Ishikawa (cell line): ENCODE measurements at regions not wholly inside any gene's neighbourhood (a gene's known extent, or its start where the extent isn't known, plus 50 kb on each side); places are given as distances from the start of the nearest gene placed in this dataset.

ENCODE experiments used
- CEBPB ChIP-seq: IDR thresholded peaks from 2 replicates; pipeline ENCODE4 v1.6.1; 2012
- CREB1 ChIP-seq: IDR thresholded peaks from 2 replicates; pipeline ENCODE4 v1.6.1; 2012; ENCODE audit warnings: low read depth
- EGR1 ChIP-seq: IDR thresholded peaks from 2 replicates; pipeline ENCODE4 v1.6.1; 2012
- EP300 ChIP-seq: IDR thresholded peaks from 2 replicates; pipeline ENCODE4 v1.6.1; 2012; ENCODE audit warnings: borderline replicate concordance
- FOXM1 ChIP-seq: IDR thresholded peaks from 2 replicates; pipeline ENCODE4 v1.6.1; 2012; ENCODE audit warnings: low read depth, borderline replicate concordance
- NFIC ChIP-seq: IDR thresholded peaks from 2 replicates; pipeline ENCODE4 v1.6.1; 2012
- RAD21 ChIP-seq: IDR thresholded peaks from 2 replicates; pipeline ENCODE4 v1.6.1; 2012; ENCODE audit warnings: low read depth
- TAF1 ChIP-seq: IDR thresholded peaks from 2 replicates; pipeline ENCODE4 v1.6.1; 2012; ENCODE audit warnings: low read depth, mild to moderate bottlenecking
- TCF12 ChIP-seq: IDR thresholded peaks from 2 replicates; pipeline ENCODE4 v1.6.1; 2012; ENCODE audit warnings: low read depth
- TEAD4 ChIP-seq: IDR thresholded peaks from 2 replicates; pipeline ENCODE4 v1.6.1; 2012
- YY1 ChIP-seq: IDR thresholded peaks from 2 replicates; pipeline ENCODE4 v1.6.1; 2012; ENCODE audit warnings: low read depth
- ZBTB7A ChIP-seq: IDR thresholded peaks from 2 replicates; pipeline ENCODE4 v1.6.1; 2012; ENCODE audit warnings: low read depth
- TF ChIP-seq, protein P1 (sequence below): IDR thresholded peaks from 2 replicates; pipeline ENCODE4 v1.6.1; 2012; ENCODE audit warnings: low read depth, mild to moderate bottlenecking
- TF ChIP-seq, protein P2 (sequence below): IDR thresholded peaks from 2 replicates; pipeline ENCODE4 v1.6.1; 2012
- TF ChIP-seq, protein P3 (sequence below): IDR thresholded peaks from 2 replicates; pipeline ENCODE4 v1.6.1; 2012

DNA sequence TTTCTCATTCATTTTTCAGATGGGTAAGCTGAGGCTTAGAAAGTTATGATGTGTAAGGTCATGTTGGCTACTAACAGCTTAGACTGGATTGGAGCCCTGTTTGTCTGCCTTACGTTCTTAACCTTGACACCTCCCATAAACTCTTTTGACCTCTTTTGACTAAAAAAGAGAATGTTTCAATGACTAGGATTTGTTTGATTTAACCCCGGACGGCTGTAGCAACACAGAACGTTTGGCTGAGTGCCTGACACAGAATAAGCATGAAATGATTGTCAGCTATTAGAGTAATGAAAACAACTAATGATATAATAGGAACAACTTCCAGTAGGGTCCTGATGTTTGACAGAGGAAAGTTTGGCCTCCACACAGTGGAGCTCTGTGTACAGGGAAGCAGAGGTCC lies 83.3 kb upstream of the PDZD8 start:
- TF ChIP-seq TEAD4, result no peak
- no peak for TF ChIP-seq CEBPB
- no peak for TF ChIP-seq CREB1
- no peak for TF ChIP-seq ZBTB7A
- no peak for TF ChIP-seq FOXM1
- TF ChIP-seq TAF1, result no peak

DNA sequence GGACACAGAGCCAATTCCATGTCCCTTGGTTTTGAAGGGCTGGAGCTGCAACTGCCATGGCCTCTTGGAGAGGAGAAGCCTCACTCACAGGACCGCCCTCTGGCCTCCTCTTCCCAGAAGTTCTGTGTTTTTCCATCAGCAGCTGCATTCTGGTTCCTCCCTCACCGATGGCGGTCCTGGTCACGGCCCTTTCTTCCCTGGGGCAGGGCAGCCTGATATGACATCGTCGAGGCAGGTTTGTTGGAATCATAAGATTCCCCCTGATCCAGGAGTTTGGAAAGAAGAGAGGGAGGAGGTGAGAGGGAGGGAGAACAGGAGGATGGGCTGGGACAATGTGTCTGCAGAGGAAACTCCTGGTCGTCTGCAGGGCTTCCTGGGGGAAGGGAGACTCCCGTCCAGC lies 82.7 kb upstream of the PDZD8 start:
- TF ChIP-seq CREB1 (no peak), TCF12 (no peak), NFIC (no peak), FOXM1 (no peak), CEBPB (no peak), TAF1 (no peak), ZBTB7A (no peak)
- TF ChIP-seq, protein P1, sequence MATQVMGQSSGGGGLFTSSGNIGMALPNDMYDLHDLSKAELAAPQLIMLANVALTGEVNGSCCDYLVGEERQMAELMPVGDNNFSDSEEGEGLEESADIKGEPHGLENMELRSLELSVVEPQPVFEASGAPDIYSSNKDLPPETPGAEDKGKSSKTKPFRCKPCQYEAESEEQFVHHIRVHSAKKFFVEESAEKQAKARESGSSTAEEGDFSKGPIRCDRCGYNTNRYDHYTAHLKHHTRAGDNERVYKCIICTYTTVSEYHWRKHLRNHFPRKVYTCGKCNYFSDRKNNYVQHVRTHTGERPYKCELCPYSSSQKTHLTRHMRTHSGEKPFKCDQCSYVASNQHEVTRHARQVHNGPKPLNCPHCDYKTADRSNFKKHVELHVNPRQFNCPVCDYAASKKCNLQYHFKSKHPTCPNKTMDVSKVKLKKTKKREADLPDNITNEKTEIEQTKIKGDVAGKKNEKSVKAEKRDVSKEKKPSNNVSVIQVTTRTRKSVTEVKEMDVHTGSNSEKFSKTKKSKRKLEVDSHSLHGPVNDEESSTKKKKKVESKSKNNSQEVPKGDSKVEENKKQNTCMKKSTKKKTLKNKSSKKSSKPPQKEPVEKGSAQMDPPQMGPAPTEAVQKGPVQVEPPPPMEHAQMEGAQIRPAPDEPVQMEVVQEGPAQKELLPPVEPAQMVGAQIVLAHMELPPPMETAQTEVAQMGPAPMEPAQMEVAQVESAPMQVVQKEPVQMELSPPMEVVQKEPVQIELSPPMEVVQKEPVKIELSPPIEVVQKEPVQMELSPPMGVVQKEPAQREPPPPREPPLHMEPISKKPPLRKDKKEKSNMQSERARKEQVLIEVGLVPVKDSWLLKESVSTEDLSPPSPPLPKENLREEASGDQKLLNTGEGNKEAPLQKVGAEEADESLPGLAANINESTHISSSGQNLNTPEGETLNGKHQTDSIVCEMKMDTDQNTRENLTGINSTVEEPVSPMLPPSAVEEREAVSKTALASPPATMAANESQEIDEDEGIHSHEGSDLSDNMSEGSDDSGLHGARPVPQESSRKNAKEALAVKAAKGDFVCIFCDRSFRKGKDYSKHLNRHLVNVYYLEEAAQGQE, result no peak
- TF ChIP-seq, protein P2, sequence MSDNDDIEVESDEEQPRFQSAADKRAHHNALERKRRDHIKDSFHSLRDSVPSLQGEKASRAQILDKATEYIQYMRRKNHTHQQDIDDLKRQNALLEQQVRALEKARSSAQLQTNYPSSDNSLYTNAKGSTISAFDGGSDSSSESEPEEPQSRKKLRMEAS, result no peak

DNA sequence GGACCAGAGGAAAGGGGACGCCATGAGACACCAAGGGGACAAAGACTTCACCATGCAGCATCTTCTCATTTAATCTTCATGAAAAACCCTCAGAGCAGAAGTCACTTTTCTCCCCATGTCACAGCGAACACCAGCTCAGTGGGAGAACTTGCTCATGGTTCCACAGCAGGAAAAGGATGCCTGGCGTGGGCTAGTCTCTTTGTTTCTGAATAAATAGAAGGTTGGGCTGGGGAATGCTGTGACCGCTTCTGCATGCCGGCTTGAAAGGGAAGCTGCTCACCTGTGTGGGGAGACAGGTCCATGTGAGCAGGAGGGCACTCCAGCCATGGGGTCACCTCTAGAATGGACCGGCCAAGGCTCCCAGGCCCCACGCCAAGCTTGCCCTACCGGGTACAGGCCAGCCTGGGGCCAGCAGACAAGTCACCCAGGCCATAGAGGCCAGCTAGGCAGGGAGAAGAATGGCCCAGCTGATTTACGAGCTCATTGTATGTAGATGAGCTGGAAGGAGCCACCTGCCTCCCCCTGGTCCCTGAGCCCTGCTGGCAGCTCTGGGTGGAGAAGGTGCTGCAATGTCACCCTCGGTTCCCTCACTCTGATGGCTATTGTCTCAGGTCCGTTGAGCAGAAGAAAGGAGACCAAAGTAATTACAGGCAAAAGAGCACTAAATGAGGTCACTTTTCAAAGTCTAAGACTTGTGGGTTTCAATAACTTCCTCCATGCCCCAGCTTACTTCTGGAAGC lies 82.0 kb upstream of the PDZD8 start:
- TF ChIP-seq NFIC (peak; percentile 62), EP300 (peak; percentile 76), YY1 (0 out of 2 replicates have a peak, but pooled peaks have one; percentile 28), FOXM1 (no peak), RAD21 (no peak), TCF12 (peak; percentile 75), CEBPB (0 out of 2 replicates have a peak, but pooled peaks have one; percentile 37)
- TF ChIP-seq, protein P3, sequence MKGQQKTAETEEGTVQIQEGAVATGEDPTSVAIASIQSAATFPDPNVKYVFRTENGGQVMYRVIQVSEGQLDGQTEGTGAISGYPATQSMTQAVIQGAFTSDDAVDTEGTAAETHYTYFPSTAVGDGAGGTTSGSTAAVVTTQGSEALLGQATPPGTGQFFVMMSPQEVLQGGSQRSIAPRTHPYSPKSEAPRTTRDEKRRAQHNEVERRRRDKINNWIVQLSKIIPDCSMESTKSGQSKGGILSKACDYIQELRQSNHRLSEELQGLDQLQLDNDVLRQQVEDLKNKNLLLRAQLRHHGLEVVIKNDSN, result peak; percentile 14; the same call in 1 of the 2 replicates
- TF ChIP-seq, protein P2, result peak; percentile 61

DNA sequence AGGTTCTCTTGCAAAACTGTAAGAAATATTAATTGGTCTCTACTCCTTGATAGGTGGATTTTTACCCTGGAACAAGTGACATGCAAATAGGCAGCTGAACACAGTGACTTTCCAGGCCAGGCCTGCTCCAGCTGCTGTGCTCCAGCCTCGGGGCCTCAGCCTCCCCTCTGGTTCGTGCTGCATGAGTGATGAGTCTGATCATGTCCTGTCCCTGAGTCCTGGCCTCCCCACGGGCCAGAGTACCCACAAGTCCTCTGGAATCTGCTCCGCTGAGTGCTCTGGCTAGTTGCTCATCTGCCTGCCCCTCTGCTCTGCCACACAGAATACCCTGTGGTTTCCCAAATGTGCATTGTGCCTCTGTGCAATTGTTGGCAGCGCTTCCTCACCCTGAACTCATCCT lies 80.1 kb upstream of the PDZD8 start:
- TF ChIP-seq, protein P2, result no peak
- TF ChIP-seq CEBPB (no peak), CREB1 (no peak), YY1 (no peak), ZBTB7A (no peak), RAD21 (no peak), NFIC (no peak), EGR1 (no peak), TAF1 (no peak), TCF12 (no peak), TEAD4 (no peak), EP300 (no peak), FOXM1 (no peak)

DNA sequence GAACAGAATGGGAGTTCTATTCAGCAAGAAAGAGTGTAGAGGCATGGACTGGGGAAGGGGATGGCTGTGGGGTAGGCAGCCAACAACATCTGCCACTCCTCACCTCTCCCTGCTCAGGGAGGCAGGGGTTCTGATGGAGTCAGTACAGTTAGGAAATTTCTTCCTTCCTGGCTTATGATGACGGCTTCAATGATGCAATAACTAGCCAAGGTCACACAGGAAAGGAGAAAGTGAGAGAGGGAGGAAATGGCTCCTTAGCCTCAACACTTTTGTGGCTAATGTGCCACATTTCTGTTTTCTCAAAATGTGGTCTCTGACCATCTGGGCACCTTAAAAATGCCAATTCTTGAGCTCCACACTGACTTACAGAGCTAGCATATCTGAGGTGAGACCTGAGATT lies 79.3 kb upstream of the PDZD8 start:
- TF ChIP-seq NFIC (no peak), CEBPB (0 out of 2 replicates have a peak, but pooled peaks have one; percentile 36)

DNA sequence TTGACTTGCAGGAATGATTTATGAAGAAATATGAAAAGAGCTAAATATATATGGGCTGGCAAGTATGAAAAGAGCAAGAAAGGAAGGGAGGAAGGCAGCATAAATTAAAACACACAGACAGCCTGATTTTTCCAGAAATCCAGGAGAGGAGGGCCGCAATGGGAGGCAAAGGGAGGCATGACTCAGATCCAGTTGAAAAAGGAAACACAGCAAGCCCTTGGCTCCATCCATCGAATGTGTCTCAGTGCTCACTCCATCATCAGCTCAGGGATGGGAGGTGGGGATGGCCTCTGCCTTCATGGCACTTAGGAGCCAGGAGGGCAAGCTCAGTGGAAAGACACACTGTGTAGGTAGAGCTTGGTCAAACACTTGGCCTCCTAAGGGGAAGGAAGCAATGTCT lies 75.7 kb upstream of the PDZD8 start:
- TF ChIP-seq ZBTB7A (no peak), FOXM1 (no peak), YY1 (no peak), NFIC (no peak), TEAD4 (no peak)
- TF ChIP-seq, protein P2, result no peak

DNA sequence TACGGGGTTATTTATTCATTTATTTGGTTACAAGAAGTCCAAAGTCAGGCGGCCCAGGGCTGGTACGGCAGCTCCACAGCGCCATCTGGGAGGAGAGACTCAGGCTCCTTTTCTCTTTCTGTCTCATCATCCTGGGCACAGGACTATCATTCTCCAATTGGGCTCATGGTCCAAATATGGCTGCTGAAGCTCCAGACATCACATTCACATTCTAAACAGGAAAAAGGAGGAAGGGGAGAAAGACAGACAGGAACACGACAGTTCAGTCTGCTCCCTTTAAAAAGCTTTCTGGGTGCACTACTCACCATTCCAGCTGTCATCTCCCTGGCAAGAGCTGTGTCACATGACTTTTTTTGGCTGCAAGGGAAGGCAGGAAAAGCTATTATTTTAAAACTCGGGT lies 74.4 kb upstream of the PDZD8 start:
- TF ChIP-seq RAD21 (peak; percentile 42; the same call in 1 of the 2 replicates), YY1 (no peak)

DNA sequence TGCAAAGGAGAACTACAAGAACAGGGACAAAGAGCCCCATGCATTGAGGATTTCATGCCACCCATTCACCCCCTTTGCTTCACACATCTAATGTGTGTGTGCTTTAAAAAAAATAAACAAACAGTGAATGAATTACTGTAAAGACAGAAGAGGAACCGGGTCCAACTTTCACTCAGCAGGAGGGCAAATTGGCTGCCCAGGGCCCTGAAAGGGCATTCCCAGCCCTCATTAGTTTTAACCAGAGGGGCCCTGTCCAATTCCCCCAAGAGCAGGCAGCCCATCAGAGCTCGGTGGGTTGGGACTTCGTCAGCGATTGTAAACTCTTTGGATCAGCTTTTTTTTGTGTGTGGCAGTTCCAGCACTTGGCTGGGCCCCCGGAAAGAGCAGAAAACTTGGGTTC lies 73.6 kb upstream of the PDZD8 start:
- TF ChIP-seq NFIC, result no peak
- TF ChIP-seq CEBPB, result no peak
- TF ChIP-seq, protein P1, result no peak
